Esophagus mucosa (tissue), 1 donor: ENCODE measurements at regions not wholly inside any gene's neighbourhood (a gene's known extent, or its start where the extent isn't known, plus 50 kb on each side); places are given as distances from the start of the nearest gene placed in this dataset.

Experiments
- ATAC-seq: fragments of 200-7000 bp; cut with Tn5 transposase; one replicate; pipeline ENCODE4 v1.9.1; 2020
- donor health status: DM: yes; HTN: yes; CAD: no.

DNA sequence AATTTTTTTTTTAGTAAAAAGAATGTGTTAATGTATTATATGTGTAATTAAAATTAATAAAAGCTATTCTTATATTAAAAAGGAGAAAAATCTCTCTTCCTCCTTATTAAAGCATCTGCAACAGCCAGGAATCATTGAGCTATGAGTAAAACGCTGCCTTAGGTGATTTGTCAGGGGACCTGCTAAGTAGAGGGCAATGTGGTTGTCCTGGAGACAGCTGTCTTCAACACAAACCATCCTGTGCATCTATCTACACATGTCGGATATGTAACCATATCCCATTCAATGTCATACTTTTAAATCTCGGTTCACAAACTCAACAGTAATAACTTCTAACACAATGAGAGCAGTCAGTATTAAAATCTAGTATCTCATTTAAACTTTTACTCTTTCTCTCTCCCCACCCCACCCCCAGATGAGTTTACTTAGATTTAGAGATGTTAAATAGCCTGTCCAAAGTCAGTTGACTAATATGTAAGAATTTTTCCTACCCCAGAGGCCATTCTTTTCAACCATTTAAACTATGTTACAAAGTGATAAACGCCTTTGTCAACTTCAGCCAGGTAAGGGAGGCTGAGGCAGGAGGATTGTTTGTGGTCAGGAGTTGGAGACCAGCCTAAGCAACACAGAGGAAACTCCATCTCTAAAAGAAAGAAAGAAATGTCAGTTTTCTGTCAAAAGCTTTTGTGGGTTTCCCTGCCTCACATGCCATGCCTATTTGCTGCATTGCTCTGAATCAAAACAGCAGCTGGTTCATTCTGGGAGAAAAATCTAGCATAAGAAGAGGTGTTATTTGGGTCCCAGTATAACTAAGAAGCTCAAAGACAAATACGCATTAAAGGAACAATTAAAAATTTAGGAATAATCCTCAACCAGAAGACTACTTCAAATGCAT, 413.7 kb upstream of the CCDC196 start:
- ATAC-seq, result no peak

DNA sequence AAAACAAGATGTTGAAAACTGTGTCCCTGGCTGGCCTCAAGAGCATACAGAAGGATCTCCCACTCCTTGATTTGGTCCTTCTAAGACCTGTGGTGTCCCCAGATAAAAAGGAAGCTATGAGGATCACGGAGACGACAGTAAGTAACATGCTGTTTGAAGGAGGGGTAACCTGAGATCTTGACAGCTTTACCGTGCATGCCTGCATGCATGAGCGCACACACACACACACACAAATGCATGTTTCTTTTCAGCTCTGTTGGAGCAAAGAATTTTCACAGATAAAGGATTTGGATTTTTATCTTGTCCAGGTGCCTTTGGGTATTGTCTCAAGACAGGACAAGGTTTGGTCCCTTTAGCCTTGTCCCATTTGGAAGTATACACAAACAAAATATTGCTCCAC, 411.6 kb upstream of the CCDC196 start:
- ATAC-seq, result no peak

DNA sequence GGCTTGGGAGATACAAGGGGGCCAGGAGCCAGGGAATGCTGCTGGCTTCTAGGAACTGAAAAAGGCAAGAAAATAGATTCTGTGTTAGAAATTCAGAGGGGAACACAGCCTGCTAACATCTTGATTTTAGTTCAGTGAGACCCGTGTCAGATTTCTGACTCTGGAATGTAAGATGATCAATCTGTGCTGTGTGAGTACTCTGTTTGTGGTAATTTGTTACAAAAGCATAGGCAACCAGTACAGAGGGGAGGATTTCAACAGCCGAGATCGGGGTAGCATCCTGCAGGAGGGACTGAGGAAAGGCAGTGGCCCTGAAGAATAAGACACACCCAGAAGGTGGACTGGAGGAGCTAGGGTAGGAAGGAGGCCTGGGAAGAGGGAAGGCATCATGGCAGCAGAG, 410.0 kb upstream of the CCDC196 start:
- no peak for ATAC-seq

GRCh38 chr14:66078006-66078405, 408.2 kb upstream of the CCDC196 start:
- ATAC-seq, result no peak

DNA sequence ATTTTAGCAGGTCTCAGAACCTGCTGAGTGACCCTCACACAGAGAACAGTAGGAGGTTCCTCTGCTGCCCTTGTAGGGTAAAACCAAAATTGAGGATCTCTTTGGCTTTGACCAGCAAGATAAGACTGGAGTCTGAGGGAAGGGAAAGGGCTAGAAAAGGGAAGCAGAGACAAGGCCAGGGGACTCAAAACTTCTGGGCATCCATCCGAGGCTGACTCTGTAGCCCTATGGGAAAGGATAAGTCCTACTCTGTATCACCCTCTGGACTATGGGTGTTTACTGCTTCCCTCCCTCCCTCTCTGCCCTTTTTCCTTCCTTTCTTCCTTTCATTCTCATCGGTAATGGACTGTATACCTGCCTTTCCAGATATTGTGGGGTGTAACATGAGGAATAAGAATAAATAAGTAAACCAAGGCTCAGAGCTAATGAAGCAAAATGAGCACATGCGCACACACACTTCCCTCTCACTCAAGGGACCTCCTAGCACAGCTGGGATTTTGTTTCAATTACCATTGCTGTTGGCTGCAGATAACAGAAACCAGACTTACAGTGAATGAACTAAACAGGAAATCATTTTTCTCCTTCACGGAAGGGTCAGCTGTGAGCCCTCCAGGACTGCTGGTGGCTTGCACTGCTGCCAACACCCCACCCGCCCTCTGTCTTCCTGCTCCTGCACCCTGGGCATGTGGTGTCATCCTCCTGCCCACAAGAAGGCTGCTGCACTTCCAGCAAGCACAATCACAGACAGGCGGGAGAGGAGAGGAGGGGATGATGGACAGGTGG, 404.4 kb upstream of the CCDC196 start:
- ATAC-seq, result peak; percentile 22

- no peak for ATAC-seq
Measured at GRCh38 chr14:66085224-66085623, 400.9 kb upstream of the CCDC196 start.

- ATAC-seq, result no peak
Measured at GRCh38 chr14:66085665-66086064, 400.5 kb upstream of the CCDC196 start.

DNA sequence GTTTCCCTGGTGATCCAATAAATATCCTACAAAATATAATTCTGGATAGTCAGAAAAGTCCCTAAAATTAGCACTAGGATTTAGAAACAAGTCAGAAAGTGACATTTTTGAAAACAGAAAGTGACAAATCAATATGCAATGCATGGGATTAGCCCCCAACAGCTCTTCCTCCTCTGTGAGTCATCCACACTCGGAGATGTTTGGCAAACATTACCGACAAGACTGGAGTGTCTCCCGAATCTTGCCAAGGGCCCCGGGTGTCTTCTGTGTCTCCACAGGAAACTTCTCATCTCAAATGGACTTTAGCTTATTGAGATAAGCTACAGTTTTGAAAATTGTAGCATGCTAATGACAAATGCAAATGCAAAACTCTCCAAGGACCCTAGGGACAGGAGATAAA, 398.9 kb upstream of the CCDC196 start:
- ATAC-seq, result no peak

DNA sequence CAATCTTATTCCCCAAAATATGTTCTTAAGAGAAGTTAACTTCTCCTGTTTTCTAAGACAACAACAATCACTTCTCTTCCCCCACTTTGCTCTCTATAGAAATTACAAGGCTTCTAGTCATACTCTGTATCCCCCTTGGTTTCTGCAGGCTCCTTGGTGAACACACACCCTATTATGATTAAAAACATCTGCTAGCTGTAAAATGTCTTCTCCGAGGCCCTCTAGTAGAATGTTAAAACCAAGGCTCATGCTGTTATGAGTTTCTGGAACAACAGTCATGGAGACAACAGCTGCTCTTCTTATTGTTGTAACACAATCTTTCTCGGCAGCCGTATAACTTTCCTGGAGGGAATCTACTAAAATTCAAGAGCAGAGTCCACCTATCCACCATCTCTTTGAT, 397.5 kb upstream of the CCDC196 start:
- ATAC-seq, result no peak

DNA sequence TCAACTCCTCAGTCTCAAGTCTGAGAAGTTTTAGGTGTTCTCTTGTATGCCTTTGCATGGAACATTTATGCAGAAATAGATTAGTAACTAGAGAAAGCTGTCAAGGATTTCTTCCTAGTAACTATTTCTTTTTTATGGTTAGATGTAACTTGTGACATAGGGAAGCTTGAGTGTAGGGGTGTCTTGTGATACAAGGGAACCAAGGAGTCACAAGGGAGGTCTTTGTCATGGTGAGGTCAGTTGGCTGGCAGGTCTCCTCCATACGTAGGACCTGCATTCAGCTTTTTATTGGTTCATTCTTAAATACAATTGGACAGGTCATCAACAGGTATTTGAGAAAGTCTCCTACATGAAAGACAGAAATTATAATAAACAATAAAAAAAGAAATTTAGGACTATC, 394.0 kb upstream of the CCDC196 start:
- ATAC-seq, result no peak

DNA sequence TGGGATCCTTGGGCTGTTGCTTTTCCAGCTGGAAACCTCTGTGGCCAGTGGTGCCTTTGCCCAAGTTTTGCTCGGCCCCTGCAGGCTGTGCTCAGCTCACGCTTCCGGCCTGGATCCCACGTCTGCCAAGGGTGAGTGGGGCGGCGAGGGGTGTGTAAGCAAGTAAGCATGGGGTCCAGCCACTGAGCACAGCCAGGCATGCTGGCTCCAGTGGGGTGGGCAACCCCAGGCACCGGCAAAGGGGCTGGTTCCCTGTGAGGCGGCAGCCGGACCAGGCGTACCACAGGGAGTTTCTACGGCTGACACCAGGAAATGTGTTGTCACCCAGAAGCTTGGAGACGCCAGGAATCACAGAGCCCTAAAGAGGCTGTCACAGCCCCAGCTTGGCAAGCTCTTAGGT, 393.4 kb upstream of the CCDC196 start:
- ATAC-seq, result no peak

DNA sequence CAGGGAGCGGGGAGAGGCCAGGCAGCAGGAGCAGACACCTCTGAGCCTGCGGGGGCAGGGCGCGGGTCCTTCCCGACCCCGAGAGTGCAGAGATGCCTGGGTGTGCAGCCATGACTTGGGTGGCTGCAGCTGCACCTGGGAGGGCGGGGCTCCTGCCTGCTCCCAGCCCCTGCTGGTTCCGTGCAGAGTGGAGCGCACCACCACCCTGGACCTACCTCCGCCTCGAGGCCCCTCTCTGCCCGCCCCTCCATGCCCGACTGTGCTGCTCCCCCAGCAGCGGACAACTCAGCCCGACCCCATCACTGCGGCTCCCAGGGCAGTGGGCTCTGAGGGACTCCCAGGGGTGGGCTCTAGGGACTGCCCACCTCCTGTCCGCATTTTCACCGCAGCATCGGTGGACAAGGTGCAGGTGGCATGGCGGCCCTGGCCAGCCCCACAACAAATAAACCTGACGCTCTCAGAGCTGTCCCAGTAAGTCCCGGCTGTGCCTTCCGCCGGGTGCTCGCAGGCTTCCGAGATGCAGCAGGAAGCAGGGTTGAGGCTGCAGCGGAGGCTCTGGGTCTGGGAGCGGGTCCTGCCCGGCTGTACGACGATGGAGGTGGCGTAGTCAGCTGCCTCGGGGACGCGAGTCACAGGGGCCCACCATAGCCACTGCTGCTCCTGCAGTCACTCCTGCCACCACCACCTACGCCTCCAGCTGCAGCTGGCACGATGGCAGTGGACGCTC, 392.0 kb upstream of the CCDC196 start:
- ATAC-seq, result no peak

- no peak for ATAC-seq
Measured at GRCh38 chr14:66099451-66099850, 386.7 kb upstream of the CCDC196 start.

GRCh38 chr14:66099931-66100330, 386.2 kb upstream of the CCDC196 start:
- ATAC-seq, result no peak

- ATAC-seq, result no peak
Measured at GRCh38 chr14:66101662-66102061, 384.5 kb upstream of the CCDC196 start.

GRCh38 chr14:66104486-66104885, 381.7 kb upstream of the CCDC196 start:
- no peak for ATAC-seq

- peak; percentile 77 for ATAC-seq
Measured at GRCh38 chr14:66105815-66106214, 380.4 kb upstream of the CCDC196 start.

- no peak for ATAC-seq
Measured at GRCh38 chr14:66109426-66109825, 376.7 kb upstream of the CCDC196 start.

DNA sequence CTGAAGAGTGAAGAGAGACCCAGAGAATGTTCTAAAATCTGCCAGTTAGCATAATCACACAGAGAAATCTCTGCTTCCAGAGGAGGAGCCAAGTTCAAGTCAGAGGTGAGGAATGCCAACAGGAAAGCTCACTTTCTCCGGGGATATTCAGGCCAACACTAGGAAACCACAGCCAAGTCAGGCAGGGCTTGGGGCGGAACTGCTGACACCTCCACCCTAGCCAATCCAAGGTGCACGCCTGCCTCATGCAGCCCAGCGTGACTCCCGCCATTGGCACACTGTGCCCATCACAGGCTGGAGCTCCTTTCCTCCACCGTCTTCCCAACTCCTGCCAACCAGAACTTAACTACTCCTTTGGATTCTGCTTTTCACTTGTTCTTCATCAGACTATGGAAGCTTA, 374.3 kb upstream of the CCDC196 start:
- no peak for ATAC-seq

DNA sequence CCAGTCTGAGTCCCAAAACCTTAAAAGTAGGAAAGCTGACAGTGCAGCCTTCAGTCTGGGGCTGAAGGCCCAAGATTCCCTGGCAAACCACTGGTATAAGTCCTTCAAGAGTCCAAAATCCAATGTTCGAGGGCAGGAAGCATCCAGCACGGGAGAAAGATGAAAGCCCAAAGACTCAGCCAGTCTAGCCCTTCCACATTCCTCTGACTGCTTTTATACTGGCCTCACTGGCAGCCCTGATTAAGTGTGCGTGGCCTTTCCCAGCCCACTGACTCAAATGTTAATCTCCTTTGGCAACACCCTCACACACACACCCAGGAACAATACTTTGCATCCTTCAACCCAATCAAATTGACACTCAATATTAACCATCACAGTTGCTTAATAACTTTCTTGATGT, 372.1 kb upstream of the CCDC196 start:
- no peak for ATAC-seq

DNA sequence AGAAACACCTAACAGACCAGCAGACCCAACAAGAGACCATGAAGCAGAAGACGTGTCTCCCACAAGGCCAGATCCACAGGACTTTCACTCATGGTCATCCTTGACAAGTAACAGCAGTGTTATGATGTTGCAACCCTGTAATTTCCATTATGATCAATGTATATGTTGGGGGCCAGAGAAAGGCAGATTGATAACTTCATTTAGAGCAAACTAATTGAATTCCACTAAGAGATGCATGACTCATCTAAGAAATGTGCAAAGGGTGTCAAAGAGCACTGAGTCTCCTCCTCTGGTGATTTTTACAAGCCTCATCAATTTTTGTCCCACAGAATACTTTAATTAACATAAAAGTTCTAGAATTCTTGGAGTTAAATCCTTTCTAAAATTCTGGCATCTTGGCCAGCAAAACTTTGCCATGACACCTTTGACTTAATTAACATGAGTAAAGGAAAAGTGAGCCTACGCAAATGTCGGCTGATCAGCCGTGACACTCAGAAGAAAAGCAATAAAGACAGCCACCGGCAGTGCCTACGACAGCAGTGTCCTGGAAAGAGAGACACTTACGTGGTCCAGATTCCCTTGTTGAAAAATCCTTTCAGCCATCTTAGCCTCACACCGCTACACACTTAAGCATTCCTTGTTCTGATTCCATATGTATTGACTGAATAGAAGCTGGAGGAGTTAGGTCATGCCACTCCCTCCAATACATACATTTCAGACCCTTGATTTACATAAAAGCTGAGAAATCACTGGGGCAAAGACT, 370.2 kb upstream of the CCDC196 start:
- no peak for ATAC-seq

- ATAC-seq, result no peak
Measured at GRCh38 chr14:66116732-66117131, 369.4 kb upstream of the CCDC196 start.

- peak; percentile 80 for ATAC-seq
Measured at GRCh38 chr14:66117600-66117999, 368.6 kb upstream of the CCDC196 start.
